Stimulated activated naive CD8-positive, alpha-beta T cell treated with anti-CD3 and anti-CD28 coated beads, Interleukin-15, amount 100 ng/mL, for 72 hours (primary cell): ENCODE measurements at regions not wholly inside any gene's neighbourhood (a gene's known extent, or its start where the extent isn't known, plus 50 kb on each side); places are given as distances from the start of the nearest gene placed in this dataset.

Source experiments
- ATAC-seq: fragments of 150-1000 bp; cut with Tn5 transposase; 2 replicates; pipeline ENCODE4 v1.10.0; 2021; ENCODE audit warnings: mild to moderate bottlenecking, moderate library complexity
- DNase-seq, 2 donors: peaks; one replicate each; pipeline ENCODE4 v3.0.0; 2021 to 2022
- H3K27ac Mint-ChIP-seq, 2 donors: one replicate each; pipeline ENCODE4 v1.8.0; 2022; ENCODE audit warnings: mild to moderate bottlenecking in 2 of 2, mixed read lengths in 2 of 2, moderate library complexity in 2 of 2
- H3K27me3 Mint-ChIP-seq: one replicate; pipeline ENCODE4 v1.8.0; 2022; ENCODE audit warnings: mixed read lengths
- H3K4me1 Mint-ChIP-seq: one replicate; pipeline ENCODE4 v1.8.0; 2022; ENCODE audit warnings: mild to moderate bottlenecking, mixed read lengths
- H3K4me3 Mint-ChIP-seq, 2 donors: one replicate each; pipeline ENCODE4 v1.8.0; 2022; ENCODE audit warnings: mild to moderate bottlenecking in 2 of 2, mixed read lengths in 2 of 2, moderate library complexity in 1 of 2
- H3K9me3 Mint-ChIP-seq, 2 donors: one replicate each; pipeline ENCODE4 v1.8.0; 2022; ENCODE audit warnings: mixed read lengths in 2 of 2

DNA sequence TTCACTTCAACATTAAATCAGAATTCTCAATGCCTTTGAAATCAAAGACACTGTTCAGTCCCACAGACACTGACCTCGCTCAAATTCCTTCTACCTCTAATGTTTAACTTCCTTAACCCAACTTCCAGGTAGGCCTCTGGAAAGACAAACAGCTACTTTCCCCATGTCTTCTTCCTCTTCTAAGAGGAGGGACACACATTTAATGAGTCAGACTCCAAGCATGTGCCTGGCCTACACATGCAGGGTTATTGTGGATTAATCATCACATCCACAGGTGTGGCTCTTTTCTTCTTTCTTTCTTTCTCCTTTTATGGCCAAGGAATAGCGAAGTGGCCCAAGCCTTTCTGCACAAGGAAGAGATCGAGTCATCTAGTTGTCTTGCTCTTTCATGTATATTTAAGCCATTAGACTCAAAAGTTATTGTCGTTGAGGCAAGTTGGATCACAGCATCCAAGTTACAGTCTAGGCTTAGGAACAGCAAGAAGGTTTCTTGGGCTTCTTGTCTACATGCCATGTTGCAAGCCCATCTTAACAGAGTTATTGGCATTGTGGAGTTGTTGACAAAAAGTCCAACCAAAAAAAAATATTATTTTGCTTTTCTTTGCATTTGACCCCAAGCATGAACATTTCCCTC is 387.8 kb downstream of the IRS1 start:
- no peak overlapping the region for H3K27ac Mint-ChIP-seq
- no peak overlapping the region for H3K4me3 Mint-ChIP-seq
- no peak for ATAC-seq
- no peaks in the 10 kb centered on the region for H3K9me3 Mint-ChIP-seq
- H3K4me1 Mint-ChIP-seq, result no peaks in the 10 kb centered on the region
- H3K27me3 Mint-ChIP-seq, result peaks cover 28% of the 10 kb centered on the region
- no peak for DNase-seq

DNA sequence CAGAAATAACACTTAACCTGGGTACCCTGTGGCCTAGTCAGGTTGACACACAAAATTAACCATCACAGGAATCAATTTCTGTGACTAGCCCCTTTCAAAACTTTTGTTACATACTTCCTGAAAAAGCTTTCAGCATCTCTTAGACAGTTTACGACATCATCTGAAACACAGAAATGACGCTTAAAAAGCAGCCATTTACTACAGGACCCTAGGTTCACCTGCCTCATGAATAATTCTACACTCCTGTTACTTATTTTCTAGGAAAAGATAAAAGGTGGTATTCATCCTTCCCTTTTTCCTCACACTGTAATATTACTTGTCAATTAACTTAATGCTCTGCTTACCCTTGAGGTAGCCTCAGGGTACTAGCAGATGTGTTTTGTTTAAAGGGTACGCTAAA is 388.4 kb downstream of the IRS1 start:
- Mint-ChIP-seq H3K4me1 (no peaks in the 10 kb centered on the region), H3K9me3 (no peaks in the 10 kb centered on the region), H3K4me3 (no peak overlapping the region), H3K27me3 (peaks cover 34% of the 10 kb centered on the region), H3K27ac (no peak overlapping the region)
- no peak for ATAC-seq
- no peak for DNase-seq

DNA sequence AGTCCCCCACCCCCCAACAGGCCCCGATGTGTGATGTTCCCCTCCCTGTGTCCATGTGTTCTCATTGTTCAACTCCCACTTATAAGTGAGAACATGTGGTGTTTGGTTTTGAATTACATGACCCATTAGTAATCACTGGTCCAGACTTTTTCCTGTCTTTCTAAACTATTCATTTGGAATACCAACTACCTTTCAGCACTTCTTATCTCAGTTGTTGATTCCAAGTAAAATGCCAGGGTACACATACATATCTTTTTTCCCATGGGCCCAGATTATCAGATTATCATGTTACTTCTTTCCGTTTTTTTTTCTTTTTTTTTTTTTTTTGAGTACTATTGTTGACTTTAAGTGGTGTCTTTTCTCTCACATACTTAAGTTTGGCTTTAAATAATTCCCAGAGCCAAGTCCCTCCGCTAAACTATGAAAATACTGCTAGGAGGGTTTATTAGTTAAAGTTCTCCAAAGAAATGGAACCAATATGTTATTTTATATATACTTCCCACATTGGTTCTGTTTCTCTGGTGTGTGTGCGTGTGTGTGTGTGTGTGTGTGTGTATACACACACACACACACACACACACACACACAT is 389.3 kb downstream of the IRS1 start:
- H3K4me1 Mint-ChIP-seq, result no peaks in the 10 kb centered on the region
- peaks cover 43% of the 10 kb centered on the region for H3K27me3 Mint-ChIP-seq
- H3K9me3 Mint-ChIP-seq, result no peaks in the 10 kb centered on the region
- DNase-seq (no peak), ATAC-seq (no peak)
- H3K27ac Mint-ChIP-seq, result no peak overlapping the region
- no peak overlapping the region for H3K4me3 Mint-ChIP-seq

DNA sequence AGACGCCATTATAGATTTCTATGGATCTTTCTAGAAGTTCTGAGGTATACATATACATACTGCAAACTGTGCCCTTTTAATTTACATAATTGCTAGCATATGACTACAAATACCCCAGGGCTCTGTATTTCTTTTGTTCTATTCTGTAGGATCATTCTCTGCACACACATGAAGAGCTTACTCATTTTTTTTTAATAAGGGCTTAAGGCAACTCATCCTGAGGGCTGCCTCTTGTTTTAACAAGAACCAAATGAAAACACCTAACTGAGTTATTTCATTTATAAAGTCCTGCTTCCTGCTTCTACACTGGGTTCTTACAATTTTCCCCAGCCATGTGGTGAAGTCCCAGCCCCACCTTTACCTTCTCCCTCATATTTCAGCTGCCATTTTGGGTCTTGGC is 390.5 kb downstream of the IRS1 start:
- Mint-ChIP-seq H3K9me3 (no peaks in the 10 kb centered on the region), H3K27ac (no peak overlapping the region), H3K4me3 (no peak overlapping the region), H3K27me3 (peaks cover 52% of the 10 kb centered on the region), H3K4me1 (no peaks in the 10 kb centered on the region)
- DNase-seq, result no peak
- no peak for ATAC-seq

DNA sequence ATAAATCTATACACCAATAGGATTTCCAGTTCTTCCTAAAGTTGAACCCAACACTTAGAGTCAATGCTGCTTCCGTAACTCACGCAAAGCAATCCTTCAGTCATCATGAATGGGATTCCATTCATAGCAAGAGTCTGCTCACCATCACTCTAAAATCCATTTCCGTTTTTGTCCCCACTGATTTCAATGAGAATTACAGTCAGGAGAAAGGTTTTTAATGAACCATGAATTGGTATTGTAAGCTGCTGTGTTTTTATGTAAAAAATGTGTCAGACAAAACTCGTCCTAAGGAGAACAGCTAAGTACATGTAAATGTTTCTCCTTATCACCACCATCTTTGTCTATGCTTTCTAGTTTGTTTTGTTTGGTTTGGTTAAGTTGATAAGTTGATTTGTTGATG is 391.5 kb downstream of the IRS1 start:
- ATAC-seq (no peak), DNase-seq (no peak)
- no peaks in the 10 kb centered on the region for H3K4me1 Mint-ChIP-seq
- no peak overlapping the region for H3K27ac Mint-ChIP-seq
- H3K9me3 Mint-ChIP-seq, result no peaks in the 10 kb centered on the region
- H3K4me3 Mint-ChIP-seq, result no peak overlapping the region
- H3K27me3 Mint-ChIP-seq, result peaks cover 53% of the 10 kb centered on the region

DNA sequence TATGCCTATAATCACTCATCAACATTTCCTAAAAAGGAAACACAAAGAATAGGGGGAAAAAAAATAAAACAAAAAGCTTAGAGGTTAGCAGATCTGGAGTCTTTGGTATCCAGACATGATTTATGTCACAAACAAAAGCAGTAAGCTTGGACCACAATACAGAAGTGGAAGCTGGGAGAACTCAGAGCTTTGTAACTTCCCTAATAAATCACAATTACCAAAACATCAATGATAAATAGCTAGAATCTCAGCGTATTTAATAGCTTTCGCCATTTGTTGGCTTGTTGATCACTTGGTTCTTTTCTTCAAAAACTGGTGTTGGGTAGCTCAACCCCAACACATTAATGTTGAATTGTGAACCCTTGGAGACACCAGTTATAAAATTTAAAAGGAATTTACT is 392.5 kb downstream of the IRS1 start:
- H3K4me1 Mint-ChIP-seq, result no peaks in the 10 kb centered on the region
- ATAC-seq, result no peak
- H3K9me3 Mint-ChIP-seq, result no peaks in the 10 kb centered on the region
- peaks cover 53% of the 10 kb centered on the region for H3K27me3 Mint-ChIP-seq
- H3K4me3 Mint-ChIP-seq, result no peak overlapping the region
- H3K27ac Mint-ChIP-seq, result no peak overlapping the region
- DNase-seq, result no peak

DNA sequence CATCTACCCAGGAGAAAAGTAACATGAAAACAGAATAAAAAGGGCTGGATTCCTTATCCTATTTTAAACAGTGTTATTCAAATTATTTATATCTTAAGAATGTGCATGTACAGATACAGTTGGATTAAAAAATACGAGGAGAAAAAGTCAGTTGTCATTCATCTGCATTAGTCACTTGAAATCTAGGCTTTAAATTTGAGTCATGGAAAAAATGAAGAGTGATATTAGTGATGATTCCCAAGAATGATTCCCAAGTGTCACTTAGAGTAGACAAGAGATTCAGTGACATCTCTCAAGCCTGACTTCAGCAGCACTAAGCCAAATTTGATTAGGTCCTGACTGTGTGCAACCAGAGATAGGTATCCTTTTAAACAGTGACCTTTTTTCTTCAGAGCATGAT is 394.2 kb downstream of the IRS1 start:
- no peak overlapping the region for H3K4me3 Mint-ChIP-seq
- H3K9me3 Mint-ChIP-seq, result no peaks in the 10 kb centered on the region
- no peaks in the 10 kb centered on the region for H3K4me1 Mint-ChIP-seq
- no peak for DNase-seq
- H3K27ac Mint-ChIP-seq, result no peak overlapping the region
- H3K27me3 Mint-ChIP-seq, result peaks cover 61% of the 10 kb centered on the region
- ATAC-seq, result no peak

DNA sequence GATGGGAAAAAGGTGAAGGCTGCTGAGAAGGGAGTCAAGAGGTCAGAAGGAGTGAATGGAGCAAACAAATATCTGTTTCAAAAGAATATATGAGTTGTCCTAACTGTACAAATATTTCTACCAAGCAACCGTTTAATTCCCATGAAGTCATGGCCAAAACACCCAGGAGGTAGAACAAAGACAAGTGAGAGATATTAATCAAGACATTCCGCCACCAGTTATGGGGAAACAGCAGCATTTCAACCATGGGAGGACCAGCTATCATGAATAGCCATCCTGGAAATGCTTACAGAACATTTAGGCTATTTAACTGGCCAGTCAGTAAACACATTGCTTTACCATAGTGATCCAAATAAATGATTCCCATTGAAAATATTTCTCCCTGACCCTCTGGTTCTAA is 396.3 kb downstream of the IRS1 start:
- H3K27ac Mint-ChIP-seq, result no peak overlapping the region
- no peak overlapping the region for H3K4me3 Mint-ChIP-seq
- ATAC-seq, result no peak
- DNase-seq, result no peak
- H3K27me3 Mint-ChIP-seq, result peaks cover 51% of the 10 kb centered on the region
- H3K9me3 Mint-ChIP-seq, result no peaks in the 10 kb centered on the region
- H3K4me1 Mint-ChIP-seq, result no peaks in the 10 kb centered on the region

DNA sequence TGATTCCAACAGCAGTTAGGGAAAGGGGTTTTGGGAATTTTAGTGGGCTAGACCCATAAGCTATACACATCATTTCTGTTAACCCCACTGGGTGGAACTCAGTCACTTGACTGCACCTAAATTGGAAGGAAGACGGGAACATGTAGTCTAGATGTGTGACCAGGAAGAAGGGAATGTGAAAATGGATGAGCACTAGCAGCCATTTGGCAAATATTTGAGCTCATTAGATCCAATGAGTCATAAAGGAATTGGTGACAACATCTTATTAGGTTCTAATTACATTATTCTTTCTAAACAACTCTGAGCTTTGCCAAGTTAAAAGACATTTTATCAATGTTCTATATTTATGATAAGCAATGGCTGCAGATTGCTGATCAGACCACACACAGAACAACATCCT is 400.6 kb downstream of the IRS1 start:
- no peak overlapping the region for H3K27ac Mint-ChIP-seq

DNA sequence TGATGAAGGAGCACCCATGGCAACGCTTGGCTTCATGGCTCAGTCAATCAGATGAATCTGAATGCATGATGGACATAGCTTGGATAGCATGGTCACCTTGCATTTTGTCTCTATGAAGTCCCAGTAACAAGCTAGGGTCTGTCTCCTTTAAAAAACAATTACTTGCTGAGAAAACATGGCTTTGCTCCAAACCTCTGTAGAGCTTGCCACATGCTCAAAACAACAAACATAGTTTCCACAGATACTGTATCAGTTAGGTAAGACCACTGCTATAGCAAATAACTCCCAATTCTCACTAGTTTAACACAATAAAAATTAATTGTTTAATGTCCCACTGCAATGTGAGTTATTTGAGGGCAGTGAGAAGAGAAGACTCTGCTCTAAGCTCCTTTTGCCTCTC is 401.0 kb downstream of the IRS1 start:
- DNase-seq, result no peak
- peaks cover 16% of the 10 kb centered on the region for H3K27me3 Mint-ChIP-seq
- no peaks in the 10 kb centered on the region for H3K4me1 Mint-ChIP-seq
- ATAC-seq, result no peak
- H3K9me3 Mint-ChIP-seq, result no peaks in the 10 kb centered on the region
- no peak overlapping the region for H3K4me3 Mint-ChIP-seq
- no peak overlapping the region for H3K27ac Mint-ChIP-seq

More for the DNA sequence above, 400.6 kb downstream of the IRS1 start:
- Mint-ChIP-seq H3K4me1 (no peaks in the 10 kb centered on the region), H3K27me3 (peaks cover 20% of the 10 kb centered on the region), H3K9me3 (no peaks in the 10 kb centered on the region), H3K4me3 (no peak overlapping the region)
- ATAC-seq (no peak), DNase-seq (no peak)

DNA sequence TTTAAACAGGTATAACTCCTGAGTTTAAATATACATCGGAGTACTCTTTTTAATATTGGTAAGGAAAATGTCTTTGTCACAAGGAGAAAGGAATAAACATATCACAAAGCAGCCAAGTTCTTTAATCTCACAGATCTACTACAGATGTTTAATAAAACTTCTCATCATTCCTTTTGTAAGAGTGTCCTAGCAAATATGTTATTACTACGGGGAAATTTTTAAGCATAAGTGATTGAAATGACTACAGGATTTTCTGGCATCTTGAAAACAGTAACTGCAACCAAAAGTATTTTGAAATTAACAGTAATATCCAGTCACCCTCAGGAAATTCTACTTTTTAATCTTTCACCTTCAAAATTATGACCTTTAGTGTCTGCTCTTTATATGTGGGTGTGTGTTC is 403.1 kb downstream of the IRS1 start:
- no peaks in the 10 kb centered on the region for H3K4me1 Mint-ChIP-seq
- no peaks in the 10 kb centered on the region for H3K9me3 Mint-ChIP-seq
- ATAC-seq (no peak), DNase-seq (no peak)
- no peak overlapping the region for H3K27ac Mint-ChIP-seq
- H3K27me3 Mint-ChIP-seq, result peaks cover 12% of the 10 kb centered on the region
- no peak overlapping the region for H3K4me3 Mint-ChIP-seq

DNA sequence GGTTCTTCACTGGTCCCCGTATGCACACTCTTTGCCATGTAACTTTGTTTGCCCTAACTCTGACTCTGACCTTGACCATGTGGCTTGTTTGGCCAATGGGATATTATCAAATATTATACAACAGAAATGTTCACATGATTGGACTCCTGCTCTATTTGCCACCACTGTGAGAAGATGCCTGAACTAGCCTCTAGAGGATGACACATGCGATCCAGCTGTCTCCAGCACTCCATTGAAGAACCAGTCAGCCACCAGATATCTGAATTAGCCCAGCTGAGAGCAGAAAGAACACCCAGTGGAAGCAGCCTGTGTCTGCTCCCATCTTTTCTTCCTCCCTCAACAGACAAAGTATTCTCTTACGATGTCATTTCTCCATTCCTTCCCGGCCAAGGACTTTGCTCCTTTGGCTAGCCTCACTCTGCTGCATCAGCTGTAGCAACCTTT is 412.1 kb downstream of the IRS1 start:
- ATAC-seq (no peak), DNase-seq (no peak)
- Mint-ChIP-seq H3K4me3 (no peak overlapping the region), H3K9me3 (no peaks in the 10 kb centered on the region), H3K27me3 (peaks cover 20% of the 10 kb centered on the region), H3K27ac (no peak overlapping the region), H3K4me1 (no peaks in the 10 kb centered on the region)

DNA sequence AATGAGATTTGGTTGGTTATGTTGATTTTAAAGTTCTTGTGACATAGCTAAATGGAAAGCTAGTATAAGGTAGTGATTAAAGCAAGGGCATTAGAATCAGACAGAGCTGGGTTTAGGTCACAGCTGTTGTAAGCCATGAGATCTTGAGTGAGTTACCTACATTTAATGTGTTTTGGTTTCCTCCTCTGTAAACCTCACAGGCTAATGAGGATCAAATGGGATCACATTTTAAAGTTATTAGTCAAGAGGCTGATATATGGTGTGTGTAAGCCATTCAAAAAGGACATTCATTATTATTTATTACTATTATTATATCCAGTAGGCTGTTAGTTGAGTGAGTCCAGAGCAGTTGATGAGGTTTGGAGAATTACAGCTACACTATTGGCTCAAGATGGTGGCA is 416.2 kb downstream of the IRS1 start:
- Mint-ChIP-seq H3K9me3 (no peaks in the 10 kb centered on the region), H3K4me1 (no peaks in the 10 kb centered on the region), H3K27me3 (peaks cover 21% of the 10 kb centered on the region), H3K4me3 (no peak overlapping the region), H3K27ac (no peak overlapping the region)
- DNase-seq (no peak), ATAC-seq (no peak)

DNA sequence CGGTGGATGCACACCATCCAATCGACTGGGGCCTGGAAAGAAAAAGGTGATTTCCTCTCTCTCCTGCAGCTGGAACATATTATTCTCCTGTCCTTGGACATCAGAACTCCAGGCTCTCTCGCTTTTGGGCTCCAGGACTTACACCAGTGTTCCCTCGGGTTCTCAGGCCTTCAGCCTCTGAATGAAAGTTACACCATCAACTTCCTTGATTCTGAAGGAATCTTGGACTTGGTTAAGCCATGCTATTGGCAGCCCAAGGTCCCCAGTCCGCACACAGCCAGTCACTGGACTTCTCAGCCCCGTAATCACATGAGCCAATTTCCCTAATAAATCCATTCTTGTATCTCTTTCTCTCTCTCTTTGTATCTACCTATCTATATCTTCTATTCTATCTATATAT is 418.9 kb downstream of the IRS1 start:
- DNase-seq (no peak), ATAC-seq (no peak)
- H3K27ac Mint-ChIP-seq, result no peak overlapping the region
- peaks cover 18% of the 10 kb centered on the region for H3K27me3 Mint-ChIP-seq
- no peaks in the 10 kb centered on the region for H3K9me3 Mint-ChIP-seq
- no peaks in the 10 kb centered on the region for H3K4me1 Mint-ChIP-seq
- no peak overlapping the region for H3K4me3 Mint-ChIP-seq

DNA sequence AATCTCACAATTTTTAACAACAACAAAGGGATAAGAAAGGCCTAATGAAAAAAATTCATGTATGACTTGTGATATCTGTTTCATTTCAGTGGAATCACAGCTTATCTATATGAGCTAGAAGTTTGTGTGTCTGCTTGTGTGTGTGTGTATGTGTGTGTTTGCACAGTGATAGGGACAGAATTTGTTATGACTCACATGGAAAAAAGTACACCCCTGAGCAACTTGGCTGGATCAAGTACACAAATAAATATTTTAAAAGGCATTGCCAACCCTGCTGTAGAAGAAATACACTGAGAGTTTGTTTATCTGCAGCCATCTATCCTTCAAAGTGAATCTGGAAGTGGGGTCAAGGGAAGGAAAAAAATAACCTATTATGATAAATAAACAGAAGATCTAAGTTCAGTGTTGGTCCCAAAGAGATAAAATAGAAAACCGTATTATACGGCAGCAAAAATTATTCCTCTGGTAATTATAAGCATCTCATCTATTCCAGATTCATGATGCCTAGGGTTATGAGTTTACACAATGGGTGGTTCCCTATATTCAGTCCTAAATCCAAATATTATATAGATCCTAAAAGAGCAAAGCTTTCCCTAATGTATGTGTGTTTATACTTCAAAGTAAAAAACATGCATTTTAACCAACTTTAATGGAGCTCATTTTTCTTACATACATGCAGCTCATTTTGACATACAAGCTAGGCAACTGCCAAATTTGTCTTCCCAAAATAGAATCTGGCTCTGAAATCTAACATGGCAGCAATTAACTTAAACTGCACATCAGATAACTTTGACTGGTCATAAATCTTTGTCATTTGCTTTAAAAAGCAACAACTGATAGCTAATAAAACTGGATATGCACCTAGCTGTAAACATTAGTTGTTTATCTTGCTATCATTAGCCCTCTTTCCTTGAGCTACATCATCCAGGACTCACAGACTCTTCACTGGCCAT is 420.6 kb downstream of the IRS1 start:
- Mint-ChIP-seq H3K27me3 (peaks cover 16% of the 10 kb centered on the region), H3K4me1 (no peaks in the 10 kb centered on the region), H3K4me3 (no peak overlapping the region), H3K9me3 (no peaks in the 10 kb centered on the region), H3K27ac (no peak overlapping the region)
- ATAC-seq (no peak), DNase-seq (no peak)

DNA sequence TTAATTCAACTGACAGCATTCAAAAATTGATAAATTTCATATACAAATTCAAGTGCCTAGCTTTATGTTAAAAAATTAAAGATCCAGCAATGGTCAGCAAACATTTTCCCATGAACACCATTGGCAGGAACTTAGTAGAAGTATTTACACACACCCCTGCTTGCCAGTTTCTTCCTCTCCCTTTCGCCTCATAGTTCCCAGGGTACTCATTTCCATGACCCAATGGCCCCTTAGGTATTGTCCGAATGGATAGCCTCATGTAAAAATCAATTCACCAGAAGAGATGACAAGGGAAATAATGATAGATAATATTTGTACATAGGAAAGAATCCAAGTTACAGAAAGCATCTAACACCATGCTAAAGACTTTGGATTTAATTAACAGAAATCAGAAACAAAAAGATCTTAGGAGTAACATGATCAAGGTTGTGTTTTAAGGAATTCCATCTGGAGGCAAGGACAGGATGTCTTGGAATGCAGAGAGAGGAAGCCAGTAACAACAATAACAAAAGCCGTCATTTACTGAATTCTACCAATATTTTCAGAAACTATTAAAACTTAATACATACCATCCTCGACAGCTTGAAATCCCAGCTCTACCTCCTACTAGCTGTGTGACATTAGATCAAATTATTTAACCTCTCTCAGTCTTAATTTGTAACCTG is 423.0 kb downstream of the IRS1 start:
- no peak for ATAC-seq
- H3K9me3 Mint-ChIP-seq, result no peaks in the 10 kb centered on the region
- H3K4me3 Mint-ChIP-seq, result no peak overlapping the region
- no peak for DNase-seq
- no peak overlapping the region for H3K27ac Mint-ChIP-seq
- peaks cover 14% of the 10 kb centered on the region for H3K27me3 Mint-ChIP-seq
- no peaks in the 10 kb centered on the region for H3K4me1 Mint-ChIP-seq
